ENCODE measurements at regions not wholly inside any gene's neighbourhood (a gene's known extent, or its start where the extent isn't known, plus 50 kb on each side); places are given as distances from the start of the nearest gene placed in this dataset.

- no peak for TF ChIP-seq EP300 (IDR thresholded peaks at IDR 0.05)
- TF ChIP-seq, protein P1, sequence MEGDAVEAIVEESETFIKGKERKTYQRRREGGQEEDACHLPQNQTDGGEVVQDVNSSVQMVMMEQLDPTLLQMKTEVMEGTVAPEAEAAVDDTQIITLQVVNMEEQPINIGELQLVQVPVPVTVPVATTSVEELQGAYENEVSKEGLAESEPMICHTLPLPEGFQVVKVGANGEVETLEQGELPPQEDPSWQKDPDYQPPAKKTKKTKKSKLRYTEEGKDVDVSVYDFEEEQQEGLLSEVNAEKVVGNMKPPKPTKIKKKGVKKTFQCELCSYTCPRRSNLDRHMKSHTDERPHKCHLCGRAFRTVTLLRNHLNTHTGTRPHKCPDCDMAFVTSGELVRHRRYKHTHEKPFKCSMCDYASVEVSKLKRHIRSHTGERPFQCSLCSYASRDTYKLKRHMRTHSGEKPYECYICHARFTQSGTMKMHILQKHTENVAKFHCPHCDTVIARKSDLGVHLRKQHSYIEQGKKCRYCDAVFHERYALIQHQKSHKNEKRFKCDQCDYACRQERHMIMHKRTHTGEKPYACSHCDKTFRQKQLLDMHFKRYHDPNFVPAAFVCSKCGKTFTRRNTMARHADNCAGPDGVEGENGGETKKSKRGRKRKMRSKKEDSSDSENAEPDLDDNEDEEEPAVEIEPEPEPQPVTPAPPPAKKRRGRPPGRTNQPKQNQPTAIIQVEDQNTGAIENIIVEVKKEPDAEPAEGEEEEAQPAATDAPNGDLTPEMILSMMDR (IDR thresholded peaks at IDR 0.05): no peak
- no peak for TF ChIP-seq POLR2A (IDR thresholded peaks at IDR 0.05)
These were observed 153.3 kb downstream of the PTPRU start for GRCh38 chr1:29389533-29390041.
